Calu3 (cell line): ENCODE measurements at regions not wholly inside any gene's neighbourhood (a gene's known extent, or its start where the extent isn't known, plus 50 kb on each side); places are given as distances from the start of the nearest gene placed in this dataset.

ENCODE experiments used
- BruUV-seq: library from RNA; stranded (reverse); fragments of 400-500 nt; replicated peaks from 2 replicates; lab custom pipeline; 2021; lab: Mats Ljungman, UMichigan
- CTCF ChIA-PET: fragments of 300-600 bp; sonication (Branson Sonifier 250); formaldehyde crosslinking; loops from one replicate; lab custom pipeline; 2022; ENCODE audit warnings: antibody characterized with exemption; lab: Charles Lee
- DNase-seq: peaks from one replicate; pipeline ENCODE4 v3.0.0; 2022
- H3K27ac Mint-ChIP-seq: one replicate; pipeline ENCODE4 v1.8.0; 2022; ENCODE audit warnings: mixed read lengths; ENCODE audit not compliant: unreplicated experiment
- H3K27me3 Mint-ChIP-seq: one replicate; pipeline ENCODE4 v1.8.0; 2022; ENCODE audit warnings: mixed read lengths; ENCODE audit not compliant: unreplicated experiment
- H3K36me3 Mint-ChIP-seq: one replicate; pipeline ENCODE4 v1.8.0; 2022; ENCODE audit warnings: mild to moderate bottlenecking, moderate library complexity, mixed read lengths; ENCODE audit not compliant: insufficient read depth, unreplicated experiment
- H3K4me1 Mint-ChIP-seq: one replicate; pipeline ENCODE4 v1.8.0; 2022; ENCODE audit warnings: mild to moderate bottlenecking, low read depth, mixed read lengths; ENCODE audit not compliant: unreplicated experiment
- H3K4me3 Mint-ChIP-seq: one replicate; pipeline ENCODE4 v1.8.0; 2022; ENCODE audit warnings: mild to moderate bottlenecking, low read depth, moderate library complexity, mixed read lengths; ENCODE audit not compliant: unreplicated experiment
- H3K9me3 Mint-ChIP-seq: one replicate; pipeline ENCODE4 v1.8.0; 2022; ENCODE audit warnings: low read depth, mixed read lengths; ENCODE audit not compliant: unreplicated experiment
- CTCF ChIP-seq: fragments of 200-600 bp; IDR thresholded peaks from one replicate; pipeline ENCODE4 v1.8.0; 2022; ENCODE audit warnings: antibody characterized with exemption; ENCODE audit not compliant: unreplicated experiment
- intact Hi-C: fragments of 100-400 bp; cut with micrococcal nuclease; formaldehyde crosslinking; loops from one replicate; pipeline ENCODE4 v1.10.0; 2022; ENCODE audit not compliant: unreplicated experiment

GRCh38 chr9:85414390-85414789 lies 327.4 kb downstream of the AGTPBP1 start:
- intact Hi-C loops = no loop called here
- no TSS peak for BruUV-seq
- Mint-ChIP-seq H3K4me1 (no peaks in the 10 kb centered on the region), H3K9me3 (no peaks in the 10 kb centered on the region), H3K27me3 (peaks cover 32% of the 10 kb centered on the region), H3K27ac (no peak overlapping the region), H3K4me3 (no peak overlapping the region), H3K36me3 (no peaks in the 10 kb centered on the region)
- CTCF ChIA-PET = no interaction called here
- TF ChIP-seq CTCF = no peak
- DNase-seq = no peak

GRCh38 chr9:85408494-85408893 lies 333.3 kb downstream of the AGTPBP1 start:
- TF ChIP-seq CTCF = no peak
- no peak overlapping the region for H3K4me3 Mint-ChIP-seq
- H3K4me1 Mint-ChIP-seq = no peaks in the 10 kb centered on the region
- no peak for DNase-seq
- peaks cover 8% of the 10 kb centered on the region for H3K27me3 Mint-ChIP-seq
- H3K9me3 Mint-ChIP-seq = no peaks in the 10 kb centered on the region
- intact Hi-C loops = no loop called here
- CTCF ChIA-PET = no interaction called here
- no peak overlapping the region for H3K27ac Mint-ChIP-seq
- no peaks in the 10 kb centered on the region for H3K36me3 Mint-ChIP-seq
- BruUV-seq = no TSS peak

- no peak for DNase-seq
- no peak overlapping the region for H3K27ac Mint-ChIP-seq
- H3K27me3 Mint-ChIP-seq = no peaks in the 10 kb centered on the region
- CTCF ChIA-PET = no interaction called here
- no peaks in the 10 kb centered on the region for H3K36me3 Mint-ChIP-seq
- no peak overlapping the region for H3K4me3 Mint-ChIP-seq
- intact Hi-C loops = no loop called here
- BruUV-seq = no TSS peak
- no peaks in the 10 kb centered on the region for H3K9me3 Mint-ChIP-seq
- peaks cover 8% of the 10 kb centered on the region for H3K4me1 Mint-ChIP-seq
- no peak for TF ChIP-seq CTCF
These were observed 336.2 kb downstream of the AGTPBP1 start for GRCh38 chr9:85405566-85405950.

GRCh38 chr9:85404911-85405565 lies 336.7 kb downstream of the AGTPBP1 start:
- BruUV-seq = no TSS peak

More at GRCh38 chr9:85404911-85405565, 336.7 kb downstream of the AGTPBP1 start:
- intact Hi-C loops = no loop called here
- Mint-ChIP-seq H3K9me3 (no peaks in the 10 kb centered on the region), H3K4me1 (peaks cover 8% of the 10 kb centered on the region), H3K4me3 (no peak overlapping the region), H3K27ac (no peak overlapping the region), H3K27me3 (no peaks in the 10 kb centered on the region), H3K36me3 (no peaks in the 10 kb centered on the region)
- no peak for TF ChIP-seq CTCF
- no peak for DNase-seq
- CTCF ChIA-PET = no interaction called here
